Activated T-helper 1 cell treated with anti-CD3 and anti-CD28 coated beads, Interleukin-12 subunit alpha, Interleukin-12 subunit beta, Interleukin-2, Interleukin-4 antibody, amounts not matched to agents 30 ng/mL and 10 ng/mL and 1 ng/mL, durations not matched to agents 14 hours and 24 hours and 36 hours (primary cell): ENCODE measurements at regions not wholly inside any gene's neighbourhood (a gene's known extent, or its start where the extent isn't known, plus 50 kb on each side); places are given as distances from the start of the nearest gene placed in this dataset.
"Not testable (repeated sequence)": the region's sequence is repeated elsewhere in the genome, so short reads cannot be mapped to it uniquely, and the experiment has no call there.

ENCODE experiments used
- DNase-seq: peaks from one replicate; pipeline ENCODE4 v3.0.0; 2021; ENCODE audit warnings: low spot score
- H3K27ac Mint-ChIP-seq: one replicate; pipeline ENCODE4 v1.8.0; 2021; ENCODE audit warnings: mild to moderate bottlenecking, mixed read lengths
- H3K27me3 Mint-ChIP-seq: one replicate; pipeline ENCODE4 v1.8.0; 2022; ENCODE audit warnings: mild to moderate bottlenecking, moderate library complexity, mixed read lengths; ENCODE audit not compliant: insufficient read depth
- H3K36me3 Mint-ChIP-seq: one replicate; pipeline ENCODE4 v1.8.0; 2021; ENCODE audit warnings: low read depth, mixed read lengths
- H3K4me1 Mint-ChIP-seq: one replicate; pipeline ENCODE4 v1.8.0; 2021; ENCODE audit warnings: low read depth, mixed read lengths
- H3K4me3 Mint-ChIP-seq: one replicate; pipeline ENCODE4 v1.8.0; 2021; ENCODE audit warnings: mild to moderate bottlenecking, moderate library complexity, mixed read lengths
- H3K9me3 Mint-ChIP-seq: one replicate; pipeline ENCODE4 v1.8.0; 2021; ENCODE audit warnings: mixed read lengths
- intact Hi-C: fragments of 100-400 bp; cut with micrococcal nuclease; formaldehyde crosslinking; loops from one replicate; pipeline ENCODE4 v1.15.1; 2024

GRCh38 chr6:97923249-97923648 lies 640.2 kb upstream of the MMS22L start:
- Mint-ChIP-seq H3K9me3 (no peaks in the 10 kb centered on the region), H3K36me3 (no peaks in the 10 kb centered on the region), H3K27me3 (no peaks in the 10 kb centered on the region), H3K4me3 (no peak overlapping the region), H3K27ac (no peak overlapping the region), H3K4me1 (no peaks in the 10 kb centered on the region)
- DNase-seq, result no peak
- intact Hi-C loops, result no loop called here

DNA sequence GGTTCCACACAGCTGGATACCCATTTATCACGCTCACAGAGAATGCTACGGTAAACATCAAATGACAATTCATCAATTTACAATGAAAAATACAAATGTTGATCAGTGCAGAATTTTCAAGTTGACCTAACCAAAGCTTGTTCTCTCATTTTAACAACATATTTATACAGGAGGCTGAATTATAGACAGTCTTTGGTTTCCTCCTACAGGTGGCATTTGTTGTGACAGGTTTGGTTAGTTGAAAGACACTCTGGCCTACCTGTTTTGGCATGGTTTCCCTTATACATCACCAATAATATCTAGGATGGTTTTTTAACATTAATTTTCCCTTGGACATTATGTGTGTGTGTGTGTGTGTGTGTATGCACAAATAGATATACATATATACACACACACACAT lies 642.5 kb upstream of the MMS22L start:
- Mint-ChIP-seq H3K4me1 (no peaks in the 10 kb centered on the region), H3K9me3 (no peaks in the 10 kb centered on the region), H3K27ac (no peak overlapping the region), H3K36me3 (no peaks in the 10 kb centered on the region), H3K27me3 (no peaks in the 10 kb centered on the region), H3K4me3 (no peak overlapping the region)
- DNase-seq, result no peak
- intact Hi-C loops, result no loop called here

- Mint-ChIP-seq H3K4me3 (no peak overlapping the region), H3K9me3 (no peaks in the 10 kb centered on the region), H3K36me3 (no peaks in the 10 kb centered on the region), H3K27me3 (no peaks in the 10 kb centered on the region), H3K4me1 (no peaks in the 10 kb centered on the region), H3K27ac (no peak overlapping the region)
- intact Hi-C loops, result no loop called here
- no peak for DNase-seq
Measured at GRCh38 chr6:97939440-97940168, 656.6 kb upstream of the MMS22L start.

GRCh38 chr6:97947841-97948240 lies 664.8 kb upstream of the MMS22L start:
- DNase-seq, result no peak
- H3K4me3 Mint-ChIP-seq, result no peak overlapping the region
- no peak overlapping the region for H3K27ac Mint-ChIP-seq
- intact Hi-C loops, result no loop called here
- H3K36me3 Mint-ChIP-seq, result no peaks in the 10 kb centered on the region
- no peaks in the 10 kb centered on the region for H3K9me3 Mint-ChIP-seq
- H3K4me1 Mint-ChIP-seq, result no peaks in the 10 kb centered on the region
- no peaks in the 10 kb centered on the region for H3K27me3 Mint-ChIP-seq

DNA sequence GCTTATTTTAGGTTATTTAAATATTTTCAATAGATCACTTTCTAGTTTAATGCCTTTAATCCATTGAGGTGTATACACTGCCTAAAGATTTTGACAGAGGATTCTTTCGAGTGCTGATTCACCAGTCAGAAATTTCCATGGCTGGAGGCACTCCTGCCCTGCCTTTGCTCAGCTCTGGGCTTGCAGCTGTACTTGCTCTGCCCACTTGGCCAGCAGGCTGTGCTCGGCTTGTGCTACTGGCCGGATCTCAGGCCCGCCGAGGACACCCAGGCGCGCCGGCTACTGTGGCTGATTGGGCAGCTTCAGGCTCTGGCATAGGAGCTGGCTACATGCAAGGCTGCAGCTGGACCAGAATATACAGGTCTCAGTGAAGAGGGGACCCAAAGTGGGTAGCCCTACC lies 675.1 kb upstream of the MMS22L start:
- H3K4me3 Mint-ChIP-seq, result no peak overlapping the region
- H3K27me3 Mint-ChIP-seq, result no peaks in the 10 kb centered on the region
- no peak for DNase-seq
- no peaks in the 10 kb centered on the region for H3K36me3 Mint-ChIP-seq
- H3K4me1 Mint-ChIP-seq, result no peaks in the 10 kb centered on the region
- intact Hi-C loops, result no loop called here
- no peak overlapping the region for H3K27ac Mint-ChIP-seq
- peaks cover 4% of the 10 kb centered on the region for H3K9me3 Mint-ChIP-seq

GRCh38 chr6:97963193-97963592 lies 680.2 kb upstream of the MMS22L start:
- H3K4me3 Mint-ChIP-seq, result no peak overlapping the region
- no peaks in the 10 kb centered on the region for H3K4me1 Mint-ChIP-seq
- DNase-seq, result no peak
- H3K36me3 Mint-ChIP-seq, result no peaks in the 10 kb centered on the region
- intact Hi-C loops, result no loop called here
- no peaks in the 10 kb centered on the region for H3K27me3 Mint-ChIP-seq
- no peak overlapping the region for H3K27ac Mint-ChIP-seq
- H3K9me3 Mint-ChIP-seq, result no peaks in the 10 kb centered on the region

DNA sequence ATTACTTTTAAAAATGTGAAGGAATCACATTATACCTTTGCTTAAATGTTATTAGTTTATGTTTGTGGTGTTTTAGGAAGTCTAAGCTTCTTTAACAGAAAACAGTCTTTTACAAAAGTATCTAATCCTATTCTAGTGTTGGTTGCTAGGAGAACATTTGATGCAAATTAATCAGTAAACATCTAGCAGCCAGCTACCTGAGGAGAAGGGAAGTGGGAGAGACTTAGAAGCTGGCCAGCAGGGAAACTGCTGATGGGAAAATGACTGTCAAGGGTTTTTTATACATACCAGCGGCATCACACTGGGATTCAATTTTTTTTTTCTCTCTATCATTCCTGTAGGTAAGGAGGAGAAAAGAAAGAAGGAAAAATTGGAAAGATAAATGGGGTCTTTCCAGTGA lies 686.0 kb upstream of the MMS22L start:
- H3K27me3 Mint-ChIP-seq, result no peaks in the 10 kb centered on the region
- no peak for DNase-seq
- H3K4me3 Mint-ChIP-seq, result no peak overlapping the region
- H3K9me3 Mint-ChIP-seq, result no peaks in the 10 kb centered on the region
- H3K36me3 Mint-ChIP-seq, result no peaks in the 10 kb centered on the region
- no peak overlapping the region for H3K27ac Mint-ChIP-seq
- intact Hi-C loops, result no loop called here
- H3K4me1 Mint-ChIP-seq, result no peaks in the 10 kb centered on the region

GRCh38 chr6:97977084-97977483 lies 694.1 kb upstream of the MMS22L start:
- no peaks in the 10 kb centered on the region for H3K4me1 Mint-ChIP-seq
- DNase-seq, result no peak
- no peak overlapping the region for H3K4me3 Mint-ChIP-seq
- no peak overlapping the region for H3K27ac Mint-ChIP-seq
- H3K36me3 Mint-ChIP-seq, result no peaks in the 10 kb centered on the region
- intact Hi-C loops, result no loop called here
- H3K27me3 Mint-ChIP-seq, result no peaks in the 10 kb centered on the region
- no peaks in the 10 kb centered on the region for H3K9me3 Mint-ChIP-seq

- intact Hi-C loops, result no loop called here
- H3K9me3 Mint-ChIP-seq, result no peaks in the 10 kb centered on the region
Measured at GRCh38 chr6:97978855-97979271, 695.8 kb upstream of the MMS22L start.

DNA sequence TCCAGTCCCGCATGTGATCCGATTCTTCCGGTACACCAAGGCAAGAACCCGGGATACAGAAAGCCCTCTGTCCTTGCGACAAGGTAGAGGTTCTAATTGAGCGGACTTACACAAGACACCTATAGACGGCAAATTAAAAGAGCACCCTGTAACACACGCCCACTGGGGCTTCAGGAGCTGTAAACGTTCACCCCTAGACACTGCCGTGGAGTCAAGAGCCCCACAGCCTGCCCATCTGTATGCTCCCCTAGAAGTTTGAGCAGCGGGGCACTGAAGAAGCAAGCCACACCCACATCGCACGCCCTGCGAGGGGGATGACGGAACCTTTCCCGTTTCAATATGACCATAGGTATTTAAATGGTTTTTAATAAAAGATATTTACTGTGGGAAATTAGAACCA lies 696.3 kb upstream of the MMS22L start:
- H3K9me3 Mint-ChIP-seq, DNase-seq, intact Hi-C loops, H3K27me3 Mint-ChIP-seq, H3K27ac Mint-ChIP-seq, H3K4me3 Mint-ChIP-seq, H3K36me3 Mint-ChIP-seq, H3K4me1 Mint-ChIP-seq: not testable (repeated sequence)

More at GRCh38 chr6:97978855-97979271, 695.8 kb upstream of the MMS22L start:
- Mint-ChIP-seq H3K27ac (no peak overlapping the region), H3K4me1 (no peaks in the 10 kb centered on the region), H3K36me3 (no peaks in the 10 kb centered on the region), H3K4me3 (no peak overlapping the region), H3K27me3 (no peaks in the 10 kb centered on the region)
- DNase-seq, result no peak

DNA sequence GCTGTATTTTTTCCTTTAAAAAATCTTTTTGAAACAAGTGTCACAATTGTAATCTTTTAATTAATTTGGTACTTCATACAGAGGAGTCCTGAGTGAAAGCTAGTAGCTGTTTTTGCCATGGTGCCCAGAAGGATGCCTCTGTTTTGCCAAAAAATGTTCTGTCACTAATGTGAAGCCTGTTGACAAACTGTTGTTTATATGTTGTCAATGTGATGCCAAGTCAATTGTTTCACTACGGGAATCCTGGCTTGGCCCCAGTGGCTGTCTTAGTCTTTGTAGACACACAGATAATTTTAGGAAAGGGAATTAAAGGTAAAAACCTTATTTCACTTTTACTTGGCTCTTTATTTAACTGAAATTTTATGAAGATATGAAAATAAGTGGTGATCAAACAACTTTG lies 706.4 kb upstream of the MMS22L start:
- intact Hi-C loops, result no loop called here
- H3K4me1 Mint-ChIP-seq, result no peaks in the 10 kb centered on the region

GRCh38 chr6:97995158-97995557 lies 712.1 kb upstream of the MMS22L start:
- Mint-ChIP-seq H3K4me1 (no peaks in the 10 kb centered on the region), H3K36me3 (no peaks in the 10 kb centered on the region), H3K27me3 (no peaks in the 10 kb centered on the region), H3K27ac (no peak overlapping the region), H3K9me3 (no peaks in the 10 kb centered on the region), H3K4me3 (no peak overlapping the region)
- intact Hi-C loops, result no loop called here
- DNase-seq, result no peak

More for the DNA sequence above, 706.4 kb upstream of the MMS22L start:
- H3K27ac Mint-ChIP-seq, result no peak overlapping the region
- no peaks in the 10 kb centered on the region for H3K27me3 Mint-ChIP-seq
- H3K36me3 Mint-ChIP-seq, result no peaks in the 10 kb centered on the region
- no peak overlapping the region for H3K4me3 Mint-ChIP-seq
- H3K9me3 Mint-ChIP-seq, result no peaks in the 10 kb centered on the region
- DNase-seq, result no peak

- Mint-ChIP-seq H3K4me3 (no peak overlapping the region), H3K27ac (no peak overlapping the region), H3K36me3 (no peaks in the 10 kb centered on the region), H3K4me1 (no peaks in the 10 kb centered on the region), H3K9me3 (no peaks in the 10 kb centered on the region), H3K27me3 (no peaks in the 10 kb centered on the region)
- DNase-seq, result no peak
- intact Hi-C loops, result no loop called here
Measured at GRCh38 chr6:98002678-98003077, 719.7 kb upstream of the MMS22L start.
